Endothelial cell of umbilical vein (primary cell): ENCODE measurements at regions not wholly inside any gene's neighbourhood (a gene's known extent, or its start where the extent isn't known, plus 50 kb on each side); places are given as distances from the start of the nearest gene placed in this dataset.

ENCODE experiments used
- BruUV-seq: library from RNA; stranded (reverse); fragments of 400-500 nt; replicated peaks from 2 replicates; lab custom pipeline; 2021; lab: Mats Ljungman, UMichigan
- CTCF ChIA-PET: fragments of 300-600, 350-600 bp; sonication (Branson Sonifier 250); formaldehyde crosslinking; loops from one replicate; lab custom pipeline; 2021; ENCODE audit warnings: antibody characterized with exemption, inconsistent platforms; lab: Charles Lee
- POLR2A ChIA-PET: fragments of 300-600, 350-600 bp; sonication (Branson Sonifier 250); formaldehyde crosslinking; loops from one replicate; lab custom pipeline; 2021; ENCODE audit warnings: antibody characterized with exemption, inconsistent platforms; lab: Charles Lee
- DNase-seq: peaks from one replicate; pipeline ENCODE4 v3.0.0-alpha.2; 2011; ENCODE audit warnings: low read depth, low spot score
- FAIRE-seq: peaks from 2 replicates; lab custom pipeline; 2011; peaks lifted over from hg19 to GRCh38; lab: Jason Lieb, UNC
- H2AFZ ChIP-seq: 2 replicates; pipeline ENCODE4 v1.6.0; 2012; ENCODE audit warnings: low read depth, low read length, control low read depth, inconsistent platforms
- H3K27ac ChIP-seq: 2 replicates; pipeline ENCODE4 v1.5.1; 2011; ENCODE audit warnings: low read depth, mild to moderate bottlenecking, control low read depth, low read length, moderate library complexity; ENCODE audit not compliant: insufficient read depth
- H3K27me3 ChIP-seq, 2 experiments: 2 replicates each; pipeline versions ENCODE4 v1.6.0 to v1.6.1; 2011; ENCODE audit warnings: low read length in 2 of 2, mixed read lengths in 1 of 2; ENCODE audit not compliant: control insufficient read depth in 2 of 2, insufficient read depth in 2 of 2
- H3K36me3 ChIP-seq, 2 experiments: 2 replicates in 1 of 2; 3 replicates in 1 of 2; pipeline ENCODE4 v1.5.1; 2011; ENCODE audit warnings: low read length in 2 of 2, mild to moderate bottlenecking in 1 of 2, moderate library complexity in 1 of 2; ENCODE audit not compliant: control insufficient read depth in 2 of 2, insufficient read depth in 2 of 2; ENCODE audit errors: extremely low read depth in 1 of 2
- H3K4me1 ChIP-seq: 3 replicates; pipeline ENCODE4 v1.5.1; 2011; ENCODE audit warnings: mild to moderate bottlenecking, low read length; ENCODE audit not compliant: control insufficient read depth, insufficient read depth; ENCODE audit errors: extremely low read depth
- H3K4me2 ChIP-seq: 2 replicates; pipeline ENCODE4 v1.6.1; 2011; ENCODE audit warnings: low read length, control low read depth, mixed read lengths; ENCODE audit not compliant: insufficient read depth
- H3K4me3 ChIP-seq, 3 experiments: fragments of 200-600 bp in 1 of 3; sonication (generic), shearing (Covaris generic) in 1 of 3; replicated peaks in 1 of 3; 2 replicates each; pipeline ENCODE4 v1.5.1; 2011 to 2016; ENCODE audit warnings: control low read depth in 3 of 3, low read length in 3 of 3, mild to moderate bottlenecking in 2 of 3, inconsistent platforms in 1 of 3, low read depth in 1 of 3, moderate library complexity in 1 of 3; ENCODE audit not compliant: insufficient read depth in 1 of 3
- H3K79me2 ChIP-seq: 2 replicates; pipeline ENCODE4 v1.6.0; 2012; ENCODE audit warnings: low read length, inconsistent platforms; ENCODE audit not compliant: control insufficient read depth, insufficient read depth
- H3K9ac ChIP-seq: replicated peaks from 2 replicates; pipeline ENCODE3; 2011; ENCODE audit warnings: low read length, control low read depth; ENCODE audit not compliant: insufficient read depth; ENCODE audit errors: extremely low read depth
- H3K9me1 ChIP-seq: replicated peaks from 3 replicates; pipeline ENCODE4 v1.6.0; 2011; ENCODE audit warnings: mild to moderate bottlenecking, low read length; ENCODE audit not compliant: control insufficient read depth, insufficient read depth; ENCODE audit errors: extremely low read depth
- H3K9me3 ChIP-seq: replicated peaks from 2 replicates; pipeline ENCODE4 v1.5.1; 2012; ENCODE audit warnings: low read length, inconsistent platforms; ENCODE audit not compliant: control insufficient read depth, insufficient read depth
- H4K20me1 ChIP-seq: replicated peaks from 2 replicates; pipeline ENCODE3; 2011; ENCODE audit warnings: mild to moderate bottlenecking, low read length; ENCODE audit not compliant: control insufficient read depth, insufficient read depth; ENCODE audit errors: extremely low read depth
- CTCF ChIP-seq, 2 donors: IDR thresholded peaks; 1 replicate in 1 of 2; 2 replicates in 1 of 2; pipeline ENCODE4 v1.5.1; 2011; ENCODE audit warnings: low read length in 2 of 2, mild to moderate bottlenecking in 2 of 2, moderate library complexity in 2 of 2, control low read depth in 1 of 2, inconsistent platforms in 1 of 2, low read depth in 1 of 2; ENCODE audit not compliant: insufficient read depth in 1 of 2; ENCODE audit errors: extremely low read depth in 1 of 2
- EZH2 ChIP-seq: IDR thresholded peaks from 2 replicates; pipeline ENCODE4 v1.6.1; 2012; ENCODE audit warnings: borderline replicate concordance, low read depth, mild to moderate bottlenecking, moderate library complexity, low read length, inconsistent platforms; ENCODE audit not compliant: severe bottlenecking
- FOS ChIP-seq: IDR thresholded peaks from 2 replicates; pipeline ENCODE4 v1.6.1; 2011; ENCODE audit warnings: mild to moderate bottlenecking, low read length, moderate library complexity, borderline replicate concordance; ENCODE audit not compliant: insufficient read depth
- GATA2 ChIP-seq: IDR thresholded peaks from 2 replicates; pipeline ENCODE4 v1.7.0; 2011; ENCODE audit warnings: low read depth, mild to moderate bottlenecking, moderate library complexity, mixed read lengths, low read length; ENCODE audit not compliant: insufficient read length, insufficient read depth
- JUN ChIP-seq: IDR thresholded peaks from 2 replicates; pipeline ENCODE4 v1.6.1; 2011; ENCODE audit warnings: borderline replicate concordance, low read depth; ENCODE audit not compliant: insufficient read length, insufficient read depth
- MAX ChIP-seq: IDR thresholded peaks from 2 replicates; pipeline ENCODE4 v1.6.1; 2011; ENCODE audit not compliant: insufficient read depth, insufficient read length
- MYC ChIP-seq: IDR thresholded peaks from one replicate; pipeline ENCODE4 v1.6.1; 2011; ENCODE audit warnings: mild to moderate bottlenecking, low read depth, low read length
- POLR2A ChIP-seq: IDR thresholded peaks from 2 replicates; pipeline ENCODE4 v1.6.1; 2012; ENCODE audit warnings: low read depth, mild to moderate bottlenecking, control low read depth, low read length
- POLR2AphosphoS5 ChIP-seq: IDR thresholded peaks from 2 replicates; pipeline ENCODE4 v1.6.1; 2012; ENCODE audit warnings: low read depth, mild to moderate bottlenecking, control low read depth, low read length, moderate library complexity; ENCODE audit not compliant: insufficient read depth
- dilution Hi-C: fragments of 300-500 bp; cut with MboI; formaldehyde crosslinking; loops from one replicate; pipeline ENCODE4 v1.15.0; 2019; ENCODE audit warnings: low sequenced_read_pairs; ENCODE audit not compliant: extremely low pct_ligation_motif_present
- intact Hi-C: fragments of 100-400 bp; cut with micrococcal nuclease; formaldehyde crosslinking; loops from one replicate; pipeline ENCODE4 v1.10.0; 2022

GRCh38 chr3:148599481-148599880, 98.2 kb upstream of the AGTR1 start:
- Histone ChIP-seq H3K9me3 (no peaks in the 10 kb centered on the region), H3K9me1 (no peaks in the 10 kb centered on the region), H3K4me2 (no peak overlapping the region), H3K79me2 (no peaks in the 10 kb centered on the region), H3K36me3 (no peaks in the 10 kb centered on the region), H3K27me3 (no peaks in the 10 kb centered on the region), H3K4me3 (no peak overlapping the region), H4K20me1 (no peaks in the 10 kb centered on the region), H3K9ac (no peak overlapping the region), H3K27ac (no peak overlapping the region), H2AFZ (no peak overlapping the region), H3K4me1 (no peaks in the 10 kb centered on the region)
- POLR2A ChIA-PET = no interaction called here
- BruUV-seq = no TSS peak
- DNase-seq = no peak
- TF ChIP-seq FOS (no peak), GATA2 (no peak), POLR2A (no peak)
- CTCF ChIA-PET = interaction anchor here (1.3 kb wide), 1 partner anchor 11 kb away, joined by 3 read pairs; no protein-coding TSS in a partner anchor
- no peak for FAIRE-seq
- dilution Hi-C loops (no loop called here), intact Hi-C loops (no loop called here)

- POLR2A ChIA-PET = no interaction called here
- Histone ChIP-seq H3K27me3 (no peaks in the 10 kb centered on the region), H3K9me1 (no peaks in the 10 kb centered on the region), H3K27ac (no peak overlapping the region), H3K9ac (no peak overlapping the region), H3K4me1 (no peaks in the 10 kb centered on the region), H3K79me2 (no peaks in the 10 kb centered on the region), H4K20me1 (no peaks in the 10 kb centered on the region), H3K4me2 (no peak overlapping the region), H2AFZ (no peak overlapping the region), H3K9me3 (no peaks in the 10 kb centered on the region), H3K4me3 (no peak overlapping the region), H3K36me3 (no peaks in the 10 kb centered on the region)
- CTCF ChIA-PET = interaction anchor here (1.3 kb wide), 1 partner anchor 12 kb away, joined by 3 read pairs; no protein-coding TSS in a partner anchor
- FAIRE-seq = no peak
- no peak for DNase-seq
- TF ChIP-seq JUN = no peak
- no peak for TF ChIP-seq MAX
- TF ChIP-seq FOS = no peak
- no peak for TF ChIP-seq GATA2
- no peak for TF ChIP-seq CTCF (IDR thresholded peaks at IDR 0.05; ENCODE audit: extremely low read depth in 1 of 2, insufficient read depth in 1 of 2, low read depth in 1 of 2, low read length in 2 of 2)
- no peak for TF ChIP-seq EZH2
- no peak for TF ChIP-seq POLR2AphosphoS5
- TF ChIP-seq MYC = no peak
- TF ChIP-seq POLR2A = no peak
- intact Hi-C loops (no loop called here), dilution Hi-C loops (no loop called here)
- BruUV-seq = no TSS peak
These were observed 97.3 kb upstream of the AGTR1 start for GRCh38 chr3:148600440-148600839.
